GM12874 (cell line): ENCODE measurements at regions not wholly inside any gene's neighbourhood (a gene's known extent, or its start where the extent isn't known, plus 50 kb on each side); places are given as distances from the start of the nearest gene placed in this dataset.

ENCODE experiments used
- TF ChIP-seq, protein P1 (sequence below): IDR thresholded peaks from 2 replicates; pipeline ENCODE4 v1.5.1; 2011; ENCODE audit warnings: low read depth, mild to moderate bottlenecking, control low read depth, low read length, moderate library complexity; ENCODE audit not compliant: insufficient read depth

DNA sequence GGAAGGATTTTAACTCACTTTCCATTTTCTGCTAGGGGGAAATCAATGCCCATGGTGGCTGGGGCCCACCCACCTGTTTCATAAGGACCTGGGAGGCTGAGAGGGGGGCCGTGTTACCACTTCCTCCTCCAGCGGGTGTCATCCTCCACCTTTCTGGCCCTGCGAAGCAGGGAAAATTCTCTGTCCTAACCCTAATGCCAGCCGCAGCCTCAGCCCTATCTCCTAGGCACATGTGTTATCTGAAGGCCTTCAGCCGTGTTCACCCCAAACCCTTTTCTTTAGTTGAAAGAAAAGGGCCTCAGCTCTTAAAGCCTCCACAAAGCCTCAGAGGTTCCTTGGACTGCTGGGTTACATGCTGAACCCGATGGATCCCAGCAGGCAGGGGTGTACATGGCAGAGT, 55.4 kb upstream of the NECTIN1 start:
- TF ChIP-seq, protein P1, sequence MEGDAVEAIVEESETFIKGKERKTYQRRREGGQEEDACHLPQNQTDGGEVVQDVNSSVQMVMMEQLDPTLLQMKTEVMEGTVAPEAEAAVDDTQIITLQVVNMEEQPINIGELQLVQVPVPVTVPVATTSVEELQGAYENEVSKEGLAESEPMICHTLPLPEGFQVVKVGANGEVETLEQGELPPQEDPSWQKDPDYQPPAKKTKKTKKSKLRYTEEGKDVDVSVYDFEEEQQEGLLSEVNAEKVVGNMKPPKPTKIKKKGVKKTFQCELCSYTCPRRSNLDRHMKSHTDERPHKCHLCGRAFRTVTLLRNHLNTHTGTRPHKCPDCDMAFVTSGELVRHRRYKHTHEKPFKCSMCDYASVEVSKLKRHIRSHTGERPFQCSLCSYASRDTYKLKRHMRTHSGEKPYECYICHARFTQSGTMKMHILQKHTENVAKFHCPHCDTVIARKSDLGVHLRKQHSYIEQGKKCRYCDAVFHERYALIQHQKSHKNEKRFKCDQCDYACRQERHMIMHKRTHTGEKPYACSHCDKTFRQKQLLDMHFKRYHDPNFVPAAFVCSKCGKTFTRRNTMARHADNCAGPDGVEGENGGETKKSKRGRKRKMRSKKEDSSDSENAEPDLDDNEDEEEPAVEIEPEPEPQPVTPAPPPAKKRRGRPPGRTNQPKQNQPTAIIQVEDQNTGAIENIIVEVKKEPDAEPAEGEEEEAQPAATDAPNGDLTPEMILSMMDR: no peak

DNA sequence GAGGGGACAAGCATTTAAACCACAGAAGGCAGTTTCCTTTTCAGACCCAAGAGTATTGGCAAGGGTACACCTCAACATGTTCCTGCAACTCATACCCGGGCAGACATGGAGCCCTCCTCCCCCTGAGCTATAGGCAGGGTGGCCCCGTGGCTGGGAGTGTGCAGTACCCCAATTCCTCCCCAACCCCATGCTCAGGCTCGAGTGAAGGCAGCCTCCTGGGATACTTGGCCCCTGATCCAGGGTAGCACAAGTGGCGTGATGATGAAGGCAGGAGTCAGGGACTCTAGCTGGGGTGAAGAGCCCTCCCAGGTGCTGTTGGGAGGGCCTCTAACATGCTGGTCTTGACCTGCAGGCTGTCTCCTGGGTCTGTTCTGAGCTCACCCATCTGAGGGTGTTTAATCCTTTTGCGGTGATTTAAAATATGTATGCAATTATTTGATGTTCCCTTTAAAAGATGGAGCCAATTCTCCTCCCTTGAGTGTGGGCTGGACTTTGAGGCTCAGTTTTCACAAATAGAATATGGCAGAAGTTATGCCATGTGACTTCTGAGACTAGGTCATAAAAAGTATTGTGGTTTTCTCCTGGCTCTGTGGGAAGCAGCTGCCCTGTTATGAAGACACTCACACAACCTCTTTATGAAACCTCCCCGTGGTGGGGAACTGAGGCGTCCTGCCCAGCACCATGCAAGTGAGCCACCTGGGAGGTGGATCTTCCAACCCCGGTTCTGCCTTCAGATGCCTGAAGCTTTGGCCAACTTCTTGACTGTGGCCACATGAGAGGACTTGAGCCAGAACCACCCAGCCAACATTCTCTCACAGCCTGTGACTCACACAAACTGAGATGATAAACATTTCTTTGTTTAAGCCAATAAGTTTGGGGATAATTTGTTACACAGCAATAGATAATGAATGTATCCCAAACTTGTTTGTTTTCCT, 54.7 kb upstream of the NECTIN1 start:
- TF ChIP-seq, protein P1: no peak

DNA sequence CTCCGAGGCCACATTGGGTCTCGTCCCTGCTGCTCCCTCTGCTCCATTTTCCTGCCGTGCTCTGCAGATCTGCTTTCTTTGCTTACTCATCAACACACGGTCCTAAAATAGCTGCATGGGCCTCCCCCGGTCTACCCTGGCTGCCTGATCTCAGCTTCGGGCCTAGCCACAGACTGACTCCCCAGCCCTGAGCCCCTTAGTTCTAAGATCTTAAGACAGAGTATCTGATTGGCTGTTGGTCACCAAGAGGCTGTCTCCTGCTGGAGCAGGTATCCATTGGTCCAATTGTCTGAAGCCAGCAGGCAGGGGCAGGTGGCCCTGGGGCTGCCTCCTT, 53.7 kb upstream of the NECTIN1 start:
- TF ChIP-seq, protein P1: no peak

DNA sequence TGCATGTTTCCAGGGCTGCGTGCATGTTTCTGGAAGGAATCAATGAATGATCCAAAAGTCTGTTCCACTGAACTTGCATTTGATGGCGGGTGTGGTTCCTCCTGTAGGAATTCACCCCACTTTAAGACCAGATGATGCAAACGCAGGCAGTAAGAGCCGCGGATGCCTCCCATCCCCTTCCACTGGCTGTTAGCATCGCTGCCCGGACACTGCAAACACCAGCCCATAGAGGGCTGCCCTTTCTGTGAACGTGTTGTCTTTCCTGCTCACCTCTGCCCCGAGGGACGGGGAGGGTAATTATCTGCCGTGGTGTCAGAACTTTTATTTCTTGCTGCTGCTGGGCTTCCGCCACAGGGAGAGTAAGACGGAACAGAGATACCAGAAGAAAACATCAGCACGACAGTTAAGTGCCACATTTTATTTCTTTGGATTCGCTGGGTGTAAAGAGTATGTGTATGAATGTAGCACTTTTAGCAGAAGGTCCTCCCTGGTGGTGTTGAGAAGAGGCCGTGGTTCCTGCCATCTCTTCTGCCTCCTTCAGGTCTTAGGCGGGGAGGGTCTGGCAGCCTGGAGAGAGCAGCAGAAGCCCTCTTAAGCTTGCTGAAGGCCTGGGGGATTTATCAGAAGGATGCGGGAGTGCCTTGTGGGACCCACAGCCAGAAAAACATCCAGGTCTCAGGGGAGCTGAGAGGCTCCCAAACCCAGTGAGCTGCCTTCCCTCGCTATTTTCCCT, 53.2 kb upstream of the NECTIN1 start:
- TF ChIP-seq, protein P1: no peak

DNA sequence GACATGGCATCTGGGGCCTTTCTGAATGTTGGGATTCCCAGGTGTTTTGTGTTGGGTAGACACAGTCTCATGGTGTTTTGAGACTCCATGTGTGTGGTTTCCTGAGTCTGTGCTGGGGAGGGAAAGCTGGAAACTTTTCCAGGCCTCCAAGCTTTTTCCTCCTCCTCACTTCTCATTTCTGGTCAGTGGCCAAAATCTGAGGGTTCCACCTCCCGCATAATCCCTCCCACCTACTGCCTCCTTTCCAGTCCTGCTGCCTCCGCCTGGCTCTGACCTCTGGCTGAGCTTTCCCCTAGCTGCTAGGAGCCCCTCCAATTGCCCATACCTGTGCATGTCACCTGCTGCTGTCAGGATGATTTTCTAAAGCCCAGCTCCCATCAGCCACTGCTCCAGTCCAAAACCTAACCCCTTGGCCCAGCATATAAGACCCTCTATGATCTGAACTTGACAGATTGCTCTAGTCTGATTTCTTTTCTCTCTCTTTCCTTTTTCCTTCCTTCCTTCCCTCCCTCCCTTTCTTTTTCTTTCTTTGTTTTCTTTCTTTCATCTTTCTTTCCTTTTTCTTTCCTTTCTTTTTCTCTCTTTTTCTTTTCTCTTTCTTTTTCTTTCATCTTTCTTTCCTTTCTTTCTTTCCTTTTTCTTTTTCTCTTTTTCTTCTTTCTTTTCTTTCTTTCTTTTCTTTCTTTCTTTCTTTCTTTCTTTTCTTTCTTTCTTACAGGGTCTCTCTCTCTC, 51.4 kb upstream of the NECTIN1 start:
- TF ChIP-seq, protein P1: no peak

DNA sequence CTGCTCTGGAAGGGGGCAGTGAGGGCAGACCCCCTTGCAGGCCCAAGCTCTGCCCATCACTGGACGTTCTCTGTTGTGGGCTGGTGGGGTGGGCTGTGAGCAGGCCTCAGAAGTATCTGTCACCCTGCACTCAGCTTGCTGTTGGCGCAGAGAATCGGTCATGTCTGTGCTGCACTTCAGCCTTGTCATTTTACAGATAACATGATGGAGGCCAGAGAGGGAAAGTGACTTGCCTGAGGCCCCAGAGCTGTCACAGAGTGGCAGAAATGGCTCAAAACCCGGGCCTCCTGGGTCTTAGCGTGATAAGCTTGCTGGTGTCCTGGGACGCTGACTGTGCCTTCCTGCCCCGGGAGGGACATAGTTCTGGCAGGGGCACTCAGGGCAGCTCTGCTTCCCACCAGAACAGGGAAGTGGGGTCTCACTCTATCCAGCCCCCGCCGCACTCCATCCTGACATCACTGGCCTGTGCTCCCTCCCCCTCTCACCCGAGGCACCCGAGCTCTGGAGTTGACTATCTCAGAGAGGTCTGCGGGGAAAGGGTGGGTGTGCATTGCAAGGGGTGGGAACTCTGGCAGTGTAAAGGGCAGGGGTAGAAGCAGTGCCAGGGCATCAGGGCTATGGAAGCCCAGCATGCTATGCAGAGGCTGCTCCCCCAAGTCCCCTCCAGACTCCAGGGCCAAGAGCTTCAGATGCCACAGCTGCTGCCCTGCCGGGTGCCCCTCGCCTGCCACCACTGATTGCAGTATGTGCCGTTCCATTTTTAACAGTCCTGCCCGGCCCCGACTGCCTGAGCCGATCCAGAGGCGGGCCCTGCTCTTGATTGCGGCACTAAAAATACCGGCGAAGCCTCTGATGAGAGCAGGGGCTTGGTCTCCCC, 50.4 kb upstream of the NECTIN1 start:
- TF ChIP-seq, protein P1: no peak
